Kasumi-1 (cell line): ENCODE measurements at regions not wholly inside any gene's neighbourhood (a gene's known extent, or its start where the extent isn't known, plus 50 kb on each side); places are given as distances from the start of the nearest gene placed in this dataset.
A peak's percentile ranks its signal among the peaks of the same experiment; 100 is the strongest.

Experiments used
- DNase-seq, 2 experiments: peaks; one replicate each; lab custom pipeline; 2025; lab: John Stamatoyannopoulos, UW

DNA sequence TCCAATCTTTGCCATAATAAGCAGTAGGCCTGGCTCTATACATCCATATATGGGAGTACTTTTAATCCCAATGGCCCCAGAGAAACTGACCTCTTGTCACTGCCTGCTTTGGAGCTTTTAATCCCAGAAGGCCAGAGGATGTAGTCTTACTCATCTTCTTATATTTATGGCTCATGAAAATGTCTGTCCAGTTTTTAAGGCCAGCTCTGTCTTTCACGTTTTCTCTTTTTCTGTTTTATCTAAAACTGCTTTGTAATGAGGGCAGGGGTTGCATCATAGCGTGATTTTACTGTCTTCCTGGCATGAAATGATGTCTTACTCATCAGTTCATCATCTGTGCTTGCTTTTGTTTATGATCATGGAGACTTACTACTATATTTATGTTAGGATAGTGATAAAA is 1094.9 kb downstream of the MAT2B start:
- no peak for DNase-seq

DNA sequence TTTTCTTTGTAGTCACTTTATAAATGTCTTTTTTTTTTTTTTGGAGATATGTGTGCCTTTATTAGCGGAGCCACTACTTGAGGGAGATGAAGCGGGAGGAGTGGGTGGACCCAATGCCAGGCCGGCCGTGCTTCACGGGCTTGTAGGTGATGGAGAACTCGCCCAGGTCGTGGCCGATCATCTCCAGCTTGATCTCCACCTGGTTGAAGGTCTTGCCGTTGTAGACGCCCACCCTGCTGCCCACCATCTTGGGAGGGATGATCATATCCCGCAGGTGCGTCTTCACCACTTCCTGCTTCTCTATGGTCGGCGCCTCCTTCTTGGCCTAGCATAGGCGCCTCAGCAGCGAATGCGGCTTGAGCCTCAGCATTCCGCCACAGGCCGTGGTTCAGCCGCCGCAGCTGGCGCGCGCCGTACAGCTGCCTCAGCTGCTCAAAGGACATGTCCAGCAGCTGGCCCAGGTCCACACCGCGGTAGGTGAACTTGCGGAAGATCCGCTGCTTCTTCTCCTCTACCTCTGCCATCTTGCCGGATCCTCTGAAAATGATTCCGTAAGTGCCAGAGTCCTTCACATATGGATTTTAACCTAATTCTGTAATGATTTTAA is 1095.6 kb downstream of the MAT2B start:
- no peak for DNase-seq

DNA sequence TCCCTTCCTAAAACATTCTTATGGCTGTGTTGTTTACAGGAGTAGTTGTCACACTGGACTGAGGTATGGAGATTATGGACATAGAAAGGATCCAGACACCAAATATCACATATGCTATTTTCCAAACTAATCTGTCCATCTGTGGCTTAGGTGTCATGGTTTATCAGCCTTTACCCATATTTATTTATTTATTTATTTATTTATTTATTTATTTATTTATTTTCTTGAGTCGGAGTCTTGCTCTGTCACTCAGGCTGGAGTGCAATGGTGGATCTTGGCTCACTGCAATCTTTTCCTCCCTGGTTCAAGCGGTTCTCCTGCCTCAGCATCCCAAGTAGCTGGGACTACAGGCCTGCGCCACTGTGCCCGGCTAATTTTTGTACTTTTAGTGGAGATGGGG is 1103.1 kb downstream of the MAT2B start:
- DNase-seq, result no peak

DNA sequence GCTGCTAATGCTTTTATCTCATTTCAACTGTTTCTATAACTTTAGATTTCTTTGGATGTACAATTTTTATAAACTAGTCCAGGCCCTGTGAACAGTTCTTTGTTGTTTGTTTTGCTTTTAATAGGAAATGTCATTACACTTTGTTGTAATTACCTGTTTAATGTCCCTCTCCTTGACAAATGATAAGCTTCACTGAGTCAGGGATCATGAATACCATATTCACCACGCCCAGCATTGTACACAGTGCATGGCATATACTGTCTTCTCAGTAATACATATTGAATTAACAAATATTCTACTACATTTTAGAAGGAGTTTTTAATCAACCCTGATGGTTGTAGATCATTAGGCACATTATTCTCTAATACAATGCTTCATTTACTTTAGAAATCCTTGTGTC is 1105.0 kb downstream of the MAT2B start:
- DNase-seq, result no peak

DNA sequence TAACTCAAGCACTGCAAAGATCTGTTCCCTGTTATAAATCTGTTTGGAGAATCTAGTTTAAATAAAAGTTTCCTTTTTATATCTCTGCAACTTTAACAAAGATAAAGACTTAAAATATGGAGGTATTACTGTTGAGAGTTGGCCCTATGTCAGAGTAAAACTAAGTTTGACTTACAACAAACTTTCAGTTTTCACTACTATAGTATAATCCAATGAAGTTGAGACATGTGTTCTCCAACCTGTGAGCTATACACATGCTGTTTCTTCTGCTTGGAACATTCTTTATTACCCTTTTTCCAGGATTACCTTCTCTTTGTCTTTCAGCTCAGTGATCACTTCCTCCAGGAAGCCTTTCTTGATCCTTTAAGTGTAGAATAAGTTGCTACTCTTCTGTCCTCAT is 1109.3 kb downstream of the MAT2B start:
- DNase-seq, result no peak

DNA sequence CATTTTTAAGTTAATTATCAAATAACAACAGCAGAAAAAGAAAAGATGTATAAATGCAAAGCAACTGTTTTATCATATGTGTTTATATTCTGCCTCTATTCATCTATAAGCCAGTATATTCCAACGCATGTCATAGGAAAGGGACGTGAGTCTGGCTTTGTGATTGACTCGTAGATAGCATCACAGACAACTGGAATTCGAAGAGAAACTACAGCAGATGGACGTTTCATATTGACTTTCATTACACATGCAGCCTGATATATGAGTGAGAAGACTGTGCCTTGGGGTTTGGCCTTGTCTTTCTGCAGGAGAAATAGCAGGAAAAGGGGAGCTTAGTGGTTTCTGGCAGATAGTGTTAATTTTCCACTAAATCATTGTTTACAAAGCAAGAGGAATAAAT is 1111.9 kb downstream of the MAT2B start:
- DNase-seq, result no peak

DNA sequence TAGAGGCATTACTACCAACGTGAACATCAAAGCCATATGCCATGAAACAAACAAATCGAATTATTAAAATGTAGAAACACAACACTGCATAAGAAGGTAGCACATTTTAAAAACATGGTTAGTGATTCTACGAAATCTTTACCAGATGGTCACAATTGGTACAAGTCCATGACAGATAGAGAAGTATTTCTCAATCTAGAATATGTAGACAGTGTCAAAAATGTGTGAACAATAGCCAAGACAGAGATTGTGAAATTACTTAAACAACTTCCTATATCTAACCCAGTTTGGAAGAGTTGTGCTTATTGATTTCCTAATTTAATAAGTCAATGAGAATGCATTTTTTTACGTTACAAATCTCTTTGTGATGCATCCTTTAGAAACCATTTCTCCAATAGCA is 1121.6 kb downstream of the MAT2B start:
- DNase-seq, result no peak

DNA sequence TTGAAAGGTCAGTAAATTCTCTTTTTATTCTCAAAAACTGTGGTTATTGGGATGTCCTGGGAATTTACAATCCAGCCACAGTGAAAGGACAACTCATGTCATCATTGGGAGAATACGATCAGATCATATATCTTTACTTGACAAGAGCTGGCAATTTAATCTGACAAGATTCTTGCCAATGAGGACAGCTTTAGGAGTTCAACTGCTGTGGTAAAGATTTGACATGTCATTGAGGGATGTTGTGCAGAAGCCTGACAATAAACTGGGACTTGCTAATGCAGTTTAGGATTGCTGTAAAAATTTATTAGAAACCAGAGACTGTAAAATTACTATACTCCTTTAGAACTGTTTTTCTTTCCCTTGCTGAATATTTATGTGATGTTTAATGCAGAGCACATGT is 1131.0 kb downstream of the MAT2B start:
- no peak for DNase-seq

DNA sequence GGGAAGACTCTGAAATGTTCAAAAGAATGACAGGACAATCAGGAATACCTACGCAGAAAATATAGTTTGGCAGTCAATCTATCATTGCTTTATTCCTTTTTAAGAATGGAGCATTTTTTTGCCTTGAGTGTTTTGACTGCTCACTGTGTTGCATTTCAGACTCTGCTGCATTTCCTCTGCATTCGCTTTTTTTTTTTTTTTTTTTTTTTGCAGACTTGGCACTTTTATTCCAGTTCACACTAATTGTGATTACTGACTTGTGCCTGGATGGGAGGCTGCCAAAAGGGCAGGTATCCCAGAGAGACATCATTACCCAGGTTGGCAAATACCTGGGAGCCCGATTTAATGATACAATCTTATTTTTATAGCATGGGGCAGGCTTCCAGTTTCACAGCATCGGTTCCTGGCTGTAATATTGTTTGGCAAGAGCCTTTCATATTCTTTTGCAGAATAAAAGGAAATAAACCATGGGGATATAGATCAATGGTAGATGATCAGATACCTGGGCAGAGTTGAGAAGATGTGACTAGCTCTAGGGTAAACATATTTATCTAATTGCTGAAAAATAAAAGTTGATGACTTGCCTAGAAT is 1132.6 kb downstream of the MAT2B start:
- DNase-seq, result no peak

DNA sequence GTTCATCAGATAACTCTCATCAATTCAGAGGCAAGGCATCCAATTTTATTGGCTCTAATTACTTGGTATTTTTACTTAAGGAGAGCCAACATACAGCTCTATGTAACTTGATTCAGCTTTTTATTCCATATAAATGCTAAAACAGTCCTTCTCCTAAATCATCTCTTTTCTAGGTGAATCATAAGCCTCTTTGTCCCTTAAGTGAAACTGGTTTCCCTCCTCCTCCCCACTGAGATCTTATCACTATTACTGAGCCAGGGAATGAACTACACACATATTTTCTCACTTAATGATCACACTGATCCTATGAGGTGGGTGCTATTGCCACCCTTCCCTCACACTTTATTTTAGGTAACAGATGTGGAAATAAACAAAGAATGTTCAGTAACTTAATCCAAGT is 1143.8 kb downstream of the MAT2B start:
- no peak for DNase-seq

DNA sequence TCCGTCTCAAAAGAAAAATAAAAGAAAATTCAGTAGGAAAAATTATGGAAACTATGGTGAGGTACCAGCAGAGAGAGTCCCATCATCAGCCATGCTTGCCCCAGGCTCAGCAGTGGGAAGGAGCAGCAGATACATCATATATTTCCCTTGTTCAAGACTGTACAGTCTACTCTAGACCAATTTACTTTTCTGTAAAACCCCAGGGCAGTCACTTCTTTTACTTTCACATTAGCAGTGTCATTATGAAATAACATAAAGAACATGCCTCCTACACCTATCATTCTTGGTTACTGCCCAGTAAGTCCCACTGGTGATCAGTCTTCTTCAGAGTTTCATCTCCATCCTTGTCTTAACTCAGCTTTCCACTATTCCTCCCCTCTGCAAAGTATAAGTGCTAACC is 1145.0 kb downstream of the MAT2B start:
- no peak for DNase-seq

DNA sequence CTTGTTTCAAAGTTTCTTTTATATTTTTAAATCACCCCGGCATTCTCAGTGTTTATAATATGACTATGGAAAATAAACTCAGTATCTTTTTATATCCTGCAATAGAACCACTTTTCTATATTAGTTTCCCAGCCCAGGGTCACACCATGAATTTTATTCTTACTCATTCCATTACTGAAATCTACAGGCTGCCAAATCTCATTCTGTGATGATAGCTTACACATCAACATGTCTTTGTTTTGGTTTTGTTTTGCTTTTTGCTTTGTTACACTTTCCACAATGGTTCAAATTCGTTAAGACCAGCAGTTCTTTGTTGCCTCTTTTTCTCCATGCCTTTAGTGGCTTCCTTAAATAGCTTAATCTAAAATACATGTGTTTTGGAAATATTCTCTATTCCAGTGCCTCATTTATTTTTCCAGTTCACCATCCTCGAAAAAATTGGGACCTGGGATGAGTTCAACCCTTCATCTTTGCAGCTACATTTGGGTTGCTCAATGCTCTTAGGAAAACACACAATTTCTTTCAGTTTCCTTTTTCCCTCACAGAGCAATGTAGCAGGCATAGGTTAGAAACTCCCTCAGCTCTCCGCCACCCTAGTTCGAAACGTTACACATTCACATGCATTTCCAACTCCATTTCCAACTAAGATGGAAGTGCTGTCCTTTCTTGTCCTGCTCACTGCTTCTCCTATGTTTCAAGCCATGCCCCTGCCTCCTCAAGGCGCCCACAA is 1146.3 kb downstream of the MAT2B start:
- no peak for DNase-seq

DNA sequence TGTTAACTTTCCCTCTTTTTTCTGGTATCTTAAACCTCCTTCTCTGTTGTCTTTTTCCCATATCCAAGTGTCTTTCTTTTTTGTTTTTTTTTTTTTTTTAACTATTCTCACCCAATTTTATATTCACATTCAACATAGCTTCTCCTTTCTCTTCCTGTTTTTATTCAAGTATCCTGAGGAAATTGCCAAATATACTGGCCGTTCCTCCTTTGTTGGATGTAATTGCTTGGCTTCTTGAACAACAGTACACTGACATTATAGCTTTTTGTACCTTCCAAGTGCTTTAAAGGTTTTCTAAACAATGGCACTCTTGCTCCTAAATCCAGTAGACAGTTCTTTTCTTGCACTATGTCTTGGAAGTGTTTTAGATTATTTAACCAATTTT is 1146.8 kb downstream of the MAT2B start:
- DNase-seq, result peak; percentile 25 to 28

DNA sequence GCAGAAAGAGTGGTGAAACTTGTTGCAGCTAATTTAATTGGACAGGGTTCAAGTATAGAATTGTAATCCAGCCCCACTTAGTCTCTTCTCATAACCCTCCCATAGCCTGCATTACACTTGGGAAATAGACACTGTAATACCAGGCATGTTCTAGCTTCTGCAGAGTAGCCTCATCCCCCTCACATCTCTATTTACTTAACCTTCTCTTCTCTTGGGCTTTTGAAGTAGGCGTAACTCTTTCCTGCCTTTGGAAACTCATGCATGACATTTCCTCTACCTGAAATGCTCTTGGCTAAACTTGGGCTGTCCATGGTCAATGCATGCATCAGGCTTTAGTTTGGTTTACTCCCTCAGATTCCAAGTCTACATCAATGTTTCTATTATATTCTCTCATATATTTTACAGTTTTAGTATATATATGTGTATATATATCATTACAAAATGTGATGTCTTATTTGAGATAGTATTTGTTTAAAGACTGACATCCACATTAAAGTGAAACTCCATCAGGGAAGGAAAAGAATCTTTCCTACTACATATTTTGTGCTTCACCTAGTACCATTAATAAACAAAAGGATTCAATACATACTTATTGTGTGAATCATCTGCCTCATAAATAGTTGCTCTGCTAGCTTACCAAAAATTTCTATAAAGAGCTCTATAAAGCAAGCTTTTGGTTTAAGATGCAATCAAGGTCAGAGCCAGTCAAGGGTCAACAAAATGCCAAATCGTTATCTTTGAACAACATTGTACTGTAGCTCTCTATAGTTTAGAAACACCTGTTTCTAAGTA is 1158.0 kb downstream of the MAT2B start:
- no peak for DNase-seq

DNA sequence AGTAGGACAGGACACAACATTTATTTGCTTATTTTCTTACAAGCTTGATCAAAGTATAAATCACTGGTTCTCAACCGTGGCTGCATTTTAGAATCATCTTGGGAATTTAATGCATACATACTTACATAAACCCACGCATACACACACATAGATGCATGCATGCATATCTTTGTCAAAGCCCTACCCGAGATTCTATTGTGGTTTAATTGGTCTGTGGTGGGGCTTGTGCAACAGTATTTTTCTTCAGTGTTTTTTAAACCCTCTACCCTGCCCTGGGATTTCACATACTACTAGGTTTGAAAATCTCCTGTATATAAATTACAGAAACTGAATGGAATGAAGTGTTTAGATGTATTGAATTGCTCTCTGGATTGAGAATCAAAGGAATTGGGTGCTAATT is 1166.2 kb downstream of the MAT2B start:
- DNase-seq, result no peak

DNA sequence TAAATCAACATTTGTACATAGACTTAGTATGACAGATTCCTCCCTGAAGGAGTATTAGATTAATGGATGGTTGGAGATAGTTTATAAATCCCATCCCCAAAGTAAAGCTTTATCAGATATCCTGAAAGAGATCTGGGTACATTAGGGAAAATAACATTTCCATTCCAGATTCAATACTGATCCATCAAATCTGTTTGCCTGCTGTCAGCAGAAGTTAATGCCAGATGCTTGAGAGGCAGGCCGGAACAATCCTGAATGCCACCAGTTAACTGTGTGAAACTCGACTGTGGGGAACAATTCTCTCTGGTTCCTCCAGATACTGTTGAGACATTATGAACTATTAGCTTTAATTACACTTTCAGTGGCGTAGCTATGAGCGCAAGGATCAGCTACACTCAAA is 1166.8 kb downstream of the MAT2B start:
- DNase-seq, result no peak

DNA sequence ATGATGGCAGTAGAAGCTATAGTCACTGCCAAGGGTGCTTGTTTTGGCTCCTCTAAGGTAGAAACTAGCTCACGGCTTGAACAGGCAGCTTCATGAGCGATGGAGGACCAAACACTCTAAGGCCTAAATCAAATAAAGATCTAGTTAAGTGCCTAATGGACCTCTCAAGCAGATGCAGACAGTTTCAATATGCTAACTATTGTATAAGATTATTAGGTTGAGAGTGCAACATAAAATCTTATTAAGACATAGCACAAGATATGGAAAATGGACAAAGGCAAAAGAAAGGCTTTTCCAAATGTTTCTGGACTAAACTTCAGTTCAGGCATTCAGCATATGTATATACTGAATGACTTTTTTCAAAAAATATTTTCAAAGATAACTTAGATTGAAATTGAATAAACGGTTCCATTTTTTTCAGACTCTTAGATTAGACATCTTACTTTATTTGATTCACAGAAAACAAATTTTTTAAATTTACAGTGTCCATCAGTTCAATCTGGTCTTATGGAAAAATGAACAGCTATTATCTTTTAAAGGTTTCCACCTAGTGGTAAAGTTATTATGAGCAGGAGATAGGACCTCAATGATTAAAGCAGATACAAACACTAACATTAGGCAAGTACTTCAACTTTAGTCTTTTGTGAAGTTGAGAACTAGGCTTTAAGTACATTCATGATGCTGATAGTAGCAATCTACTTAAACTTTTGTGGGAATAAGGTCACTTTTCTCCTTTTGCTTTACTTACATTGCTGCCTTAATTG is 1167.7 kb downstream of the MAT2B start:
- DNase-seq, result peak; percentile 42 to 57

DNA sequence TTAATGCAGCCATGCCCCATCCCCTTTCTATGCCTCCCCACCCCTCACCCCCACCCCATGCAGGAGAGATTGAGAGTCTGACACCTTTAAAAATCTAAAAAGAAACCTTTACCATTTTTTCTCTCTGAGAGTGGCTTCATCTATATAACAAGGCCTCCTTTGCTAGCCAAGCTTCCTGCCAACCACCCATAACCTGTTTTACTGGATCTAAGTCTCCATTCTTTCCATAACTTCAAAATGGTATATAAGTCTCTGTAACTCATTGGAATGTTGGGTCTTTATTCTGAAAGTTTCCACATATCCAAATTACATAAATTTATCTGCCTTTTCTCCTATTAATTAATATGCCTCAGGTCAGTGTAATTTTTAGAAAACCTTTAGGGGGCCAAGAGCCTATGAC is 1174.0 kb downstream of the MAT2B start:
- no peak for DNase-seq

DNA sequence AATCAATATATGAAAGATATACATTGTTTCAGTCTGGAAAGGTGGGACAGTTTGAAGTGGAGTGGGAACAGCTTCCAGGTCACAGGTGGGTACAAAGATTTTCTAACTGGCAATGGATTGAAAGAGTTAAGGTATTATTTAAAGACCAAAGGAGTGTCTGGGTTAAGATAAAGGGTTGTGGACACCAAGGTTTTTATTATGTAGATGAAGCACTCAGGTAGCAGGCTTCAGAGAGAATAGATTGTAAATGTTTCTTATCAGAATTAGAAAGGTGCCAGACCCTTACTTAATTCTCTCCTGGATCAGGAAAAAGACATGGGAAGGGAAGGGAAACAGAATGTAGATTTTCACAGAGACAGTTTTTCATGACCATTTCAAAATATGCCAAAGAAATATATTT is 1174.8 kb downstream of the MAT2B start:
- no peak for DNase-seq

DNA sequence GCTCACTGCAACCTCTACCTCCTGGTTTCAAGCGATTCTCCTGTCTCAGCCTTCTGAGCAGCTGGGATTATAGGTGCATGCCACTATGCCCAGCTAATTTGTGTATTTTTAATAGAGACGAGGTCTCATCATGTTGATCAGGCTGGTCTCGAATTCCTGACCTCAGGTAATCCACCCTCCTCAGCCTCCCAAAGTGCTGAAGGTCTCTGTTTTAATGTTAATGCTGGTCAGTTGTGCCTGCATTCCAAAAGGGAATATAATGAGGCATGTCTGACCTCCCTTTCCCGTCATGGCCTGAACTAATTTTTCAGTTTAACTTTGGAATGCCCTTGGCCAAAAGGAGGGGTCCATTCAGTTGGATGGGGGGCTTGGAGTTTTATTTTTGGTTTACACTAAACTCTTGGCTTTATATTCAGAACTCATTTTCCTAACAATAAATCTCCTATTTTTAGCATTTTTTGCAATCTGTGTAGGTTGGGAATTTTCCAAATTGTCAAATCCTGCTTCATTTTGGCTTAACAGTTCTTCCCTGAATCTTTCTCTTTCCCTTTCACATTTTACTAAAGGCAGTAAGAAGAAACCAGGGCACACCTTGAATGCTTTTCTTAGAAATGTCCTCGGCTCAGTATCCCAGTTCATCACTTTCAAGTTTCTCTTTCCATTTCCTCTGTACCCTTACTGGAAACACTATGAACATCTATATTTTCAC is 1175.5 kb downstream of the MAT2B start:
- no peak for DNase-seq

DNA sequence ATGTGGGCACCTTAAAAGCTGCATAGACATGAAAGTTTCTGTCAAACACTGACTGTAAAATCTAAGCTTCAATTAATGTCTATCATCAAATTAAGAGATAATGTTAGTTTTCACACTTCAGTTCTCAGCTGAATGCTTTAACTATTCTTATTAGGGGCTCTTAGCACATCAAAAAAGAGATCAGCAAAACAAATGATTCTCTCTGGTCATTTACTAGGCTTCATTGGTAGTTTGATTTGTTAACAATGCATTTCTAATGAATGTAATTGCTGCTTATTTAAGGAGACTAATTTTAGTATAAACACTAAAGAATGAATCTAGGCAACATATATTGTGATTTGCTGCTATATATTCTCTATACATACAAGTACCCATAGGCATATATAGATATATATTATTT is 1182.0 kb downstream of the MAT2B start:
- no peak for DNase-seq

DNA sequence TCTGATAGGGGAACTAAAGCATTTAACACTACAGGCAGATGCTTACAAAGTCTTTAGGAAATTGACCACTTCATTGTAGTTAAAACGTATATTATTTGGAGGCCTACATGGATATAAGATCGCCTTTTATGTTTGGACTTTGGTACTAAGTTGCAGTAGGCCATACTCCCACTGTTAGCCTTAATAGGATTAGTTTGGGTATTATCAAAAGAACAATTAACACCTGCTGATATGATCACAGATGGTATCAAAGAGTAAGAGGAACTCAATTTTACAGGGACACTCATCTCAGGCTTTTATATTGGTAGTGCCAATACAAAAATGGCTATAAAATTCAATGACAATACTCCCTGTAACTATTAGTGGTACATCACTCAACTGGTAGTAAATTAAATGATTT is 1183.0 kb downstream of the MAT2B start:
- DNase-seq, result no peak
